Prostate gland (tissue), 2 donors: ENCODE measurements at regions not wholly inside any gene's neighbourhood (a gene's known extent, or its start where the extent isn't known, plus 50 kb on each side); places are given as distances from the start of the nearest gene placed in this dataset.

ENCODE experiments used
- CTCF ChIP-seq, 4 experiments: fragments of 200-600 bp in 2 of 4; fragments of 450-650 bp in 2 of 4; sonication (generic) in 2 of 4; IDR thresholded peaks; 1 replicate in 3 of 4; 2 replicates in 1 of 4; pipeline ENCODE4 v1.5.1; 2016 to 2019; ENCODE audit warnings: antibody characterized with exemption in 4 of 4, mild to moderate bottlenecking in 2 of 4, moderate library complexity in 2 of 4
- POLR2A ChIP-seq: fragments of 450-650 bp; IDR thresholded peaks from one replicate; pipeline ENCODE4 v1.6.1; 2016; ENCODE audit warnings: antibody characterized with exemption, mild to moderate bottlenecking

- no peak for TF ChIP-seq CTCF (IDR thresholded peaks at IDR 0.05)
- TF ChIP-seq POLR2A, result no peak
Observed at GRCh38 chr22:48092866-48093265, 1330.4 kb downstream of the TBC1D22A start.
